GM12864 (cell line): ENCODE measurements at regions not wholly inside any gene's neighbourhood (a gene's known extent, or its start where the extent isn't known, plus 50 kb on each side); places are given as distances from the start of the nearest gene placed in this dataset.

Experiments
- DNase-seq: peaks from one replicate; pipeline ENCODE4 v3.0.0-alpha.2; 2011; ENCODE audit warnings: low read depth
- H3K4me3 ChIP-seq: 2 replicates; pipeline ENCODE4 v1.5.1; 2011; ENCODE audit warnings: mild to moderate bottlenecking, low read depth, low read length, control low read depth
- CTCF ChIP-seq: IDR thresholded peaks from 2 replicates; pipeline ENCODE4 v1.5.1; 2011; ENCODE audit warnings: low read depth, mild to moderate bottlenecking, moderate library complexity, low read length, control low read depth, inconsistent platforms; ENCODE audit errors: missing control alignments

- no peak for TF ChIP-seq CTCF
- no peak overlapping the region for H3K4me3 ChIP-seq
- no peak for DNase-seq
Measured at GRCh38 chr12:69102856-69103255, 136.5 kb upstream of the CPSF6 start.

DNA sequence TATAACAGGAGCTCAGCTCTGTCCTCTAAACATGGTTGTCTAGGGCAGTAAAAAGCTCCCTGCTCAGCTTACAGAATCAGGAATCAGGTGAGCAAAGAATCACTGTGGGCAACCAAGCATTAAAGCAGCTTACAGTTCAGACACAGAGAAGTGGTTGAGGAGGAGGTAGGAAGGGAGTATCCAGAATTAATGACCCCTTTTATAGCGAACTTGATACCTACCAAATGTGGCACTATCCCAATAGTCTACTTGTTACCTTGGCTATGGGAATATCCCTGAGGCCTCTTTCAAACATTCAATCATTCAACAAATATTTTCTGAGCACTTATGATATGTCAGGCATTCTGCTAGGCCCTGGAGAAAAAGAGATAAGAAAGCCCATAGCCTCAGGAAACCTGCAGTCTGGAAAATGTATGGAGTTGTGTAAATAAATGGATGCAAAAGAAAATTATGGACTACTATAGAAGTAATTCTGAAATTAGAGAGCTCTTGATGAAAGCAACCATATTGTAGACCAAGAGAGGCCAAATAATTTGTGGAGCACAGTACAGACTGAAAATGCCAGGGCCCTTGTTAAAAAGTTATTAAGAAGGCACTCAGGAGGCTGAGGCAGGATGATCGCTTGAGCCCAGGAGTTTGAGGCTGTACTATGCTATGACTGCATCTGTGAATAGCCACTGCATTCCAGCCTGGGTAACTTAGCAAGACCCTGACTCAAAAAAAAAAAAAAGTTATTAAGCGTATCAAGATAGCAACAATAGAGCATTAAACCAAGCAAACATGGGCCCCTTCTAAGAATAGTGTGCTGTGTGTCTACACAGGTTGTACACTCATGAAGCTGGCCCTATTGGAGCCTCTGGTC lies 134.0 kb upstream of the CPSF6 start:
- no peak for TF ChIP-seq CTCF
- DNase-seq = no peak

DNA sequence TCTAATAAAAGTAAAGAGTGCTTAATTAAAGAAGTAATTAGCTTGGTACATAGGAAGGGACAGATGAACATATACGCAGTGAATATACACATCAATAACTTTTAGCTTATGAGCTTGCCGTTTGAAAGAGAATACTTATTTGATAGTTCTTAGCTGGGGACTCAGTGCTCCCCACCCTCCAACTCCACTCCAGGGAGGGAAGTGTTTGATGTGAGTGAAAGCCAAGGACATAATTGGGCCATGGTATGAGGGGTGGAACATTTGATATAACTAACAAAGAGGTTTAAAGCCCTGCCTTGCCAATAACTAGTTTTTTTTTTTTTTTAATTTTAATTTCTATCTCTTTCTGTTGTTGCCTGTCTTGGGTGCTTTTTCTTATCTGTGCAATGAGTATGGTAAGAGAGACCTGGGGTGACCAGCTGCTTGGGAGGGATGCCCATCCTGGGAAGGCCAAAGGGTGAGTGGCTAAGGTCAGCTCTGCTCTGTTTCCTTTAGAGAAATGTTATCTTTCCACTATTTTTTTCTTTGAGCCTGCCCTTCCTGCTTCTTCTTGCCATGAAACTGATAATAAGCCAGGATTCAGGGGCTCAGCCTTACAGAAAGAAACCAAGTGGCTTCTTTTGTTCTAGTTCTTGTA lies 132.8 kb upstream of the CPSF6 start:
- TF ChIP-seq CTCF = no peak
- H3K4me3 ChIP-seq = no peak overlapping the region
- no peak for DNase-seq

More for the DNA sequence above, 134.0 kb upstream of the CPSF6 start:
- no peak overlapping the region for H3K4me3 ChIP-seq

DNA sequence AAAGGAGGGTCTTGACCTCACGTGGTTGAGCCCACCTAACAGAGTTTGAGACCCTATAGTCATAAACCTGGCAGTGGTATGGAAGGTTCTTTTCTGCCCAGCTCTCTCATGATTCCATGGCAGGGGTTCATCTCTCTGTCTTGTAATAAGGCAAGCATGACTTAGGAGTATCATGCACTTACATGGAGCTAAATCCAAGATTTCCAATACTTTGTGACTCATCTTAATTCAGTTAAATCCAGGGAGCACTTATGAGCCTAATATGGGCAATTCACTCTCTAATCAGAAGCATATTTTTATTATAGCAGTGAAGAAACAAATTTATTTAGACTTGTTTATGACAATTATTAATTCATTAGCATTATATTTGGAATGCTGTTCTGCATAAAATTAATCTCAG lies 131.8 kb upstream of the CPSF6 start:
- DNase-seq = no peak
- no peak overlapping the region for H3K4me3 ChIP-seq
- no peak for TF ChIP-seq CTCF

DNA sequence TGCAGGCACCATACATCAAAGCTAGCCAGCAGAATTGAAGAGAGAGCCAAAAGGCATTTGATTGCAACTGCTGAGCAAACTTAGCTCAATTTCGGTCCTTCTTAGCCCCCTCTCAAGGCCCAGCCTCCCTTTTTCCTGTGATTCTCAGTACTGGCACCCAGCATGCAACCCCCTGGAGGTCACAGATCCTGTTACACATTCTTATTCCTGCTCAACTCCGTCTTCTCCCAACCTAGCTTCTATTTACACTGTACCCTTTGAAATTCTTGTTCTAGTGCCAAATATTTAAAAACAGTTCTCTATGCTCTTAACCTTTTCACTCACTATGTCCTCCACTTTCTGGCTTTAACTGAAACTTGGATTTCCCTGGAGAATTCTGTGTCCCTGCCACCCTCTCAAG lies 131.3 kb upstream of the CPSF6 start:
- H3K4me3 ChIP-seq = no peak overlapping the region
- TF ChIP-seq CTCF = no peak
- DNase-seq = no peak

- TF ChIP-seq CTCF = no peak
- DNase-seq = no peak
- no peak overlapping the region for H3K4me3 ChIP-seq
Measured at GRCh38 chr12:69112616-69113015, 126.8 kb upstream of the CPSF6 start.
